RWPE1 (cell line): ENCODE measurements at regions not wholly inside any gene's neighbourhood (a gene's known extent, or its start where the extent isn't known, plus 50 kb on each side); places are given as distances from the start of the nearest gene placed in this dataset.

ENCODE experiments used
- CTCF ChIA-PET: fragments of 350-600 bp; sonication (Branson Sonifier 250); formaldehyde crosslinking; extraction: SDS; loops from one replicate; lab custom pipeline; 2021; lab: Yijun Ruan, JAX
- POLR2A ChIA-PET: fragments of 400-600 bp; formaldehyde crosslinking; extraction: SDS; loops from one replicate; lab custom pipeline; 2020; ENCODE audit warnings: antibody characterized with exemption; ENCODE audit not compliant: low non-redundant PET; lab: Yijun Ruan, JAX
- DNase-seq: peaks from one replicate; pipeline ENCODE4 v3.0.0; 2012; ENCODE audit warnings: low spot score
- H3K27ac ChIP-seq: fragments of 450-650 bp; 2 replicates; pipeline ENCODE4 v1.5.1; 2017
- TF ChIP-seq, protein P1 (sequence below): fragments of 450-650 bp; conservative IDR thresholded peaks from 2 replicates; pipeline ENCODE4 v1.5.1; 2017; ENCODE audit warnings: low read depth, mild to moderate bottlenecking

DNA sequence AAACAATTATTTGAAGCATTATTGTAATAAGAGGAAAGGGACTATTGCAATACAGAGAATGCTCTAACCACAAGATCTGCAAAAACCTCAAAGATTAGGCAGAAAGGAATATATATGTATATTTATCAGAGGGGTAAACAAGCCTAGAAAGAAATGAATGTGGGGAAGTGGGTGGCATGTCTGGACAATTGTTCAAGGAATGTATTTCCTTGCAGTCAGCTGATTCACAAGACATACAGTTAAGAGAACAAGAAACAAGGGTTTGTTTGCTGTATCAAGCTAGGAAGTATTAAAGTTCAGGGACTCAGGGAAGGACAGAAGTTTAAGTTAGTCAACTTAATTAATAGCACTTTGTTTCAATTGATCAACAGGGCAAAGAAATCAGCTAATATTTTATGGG is 514.7 kb downstream of the CENPC start:
- ChIA-PET CTCF (no interaction called here), POLR2A (no interaction called here)
- TF ChIP-seq, protein P1, sequence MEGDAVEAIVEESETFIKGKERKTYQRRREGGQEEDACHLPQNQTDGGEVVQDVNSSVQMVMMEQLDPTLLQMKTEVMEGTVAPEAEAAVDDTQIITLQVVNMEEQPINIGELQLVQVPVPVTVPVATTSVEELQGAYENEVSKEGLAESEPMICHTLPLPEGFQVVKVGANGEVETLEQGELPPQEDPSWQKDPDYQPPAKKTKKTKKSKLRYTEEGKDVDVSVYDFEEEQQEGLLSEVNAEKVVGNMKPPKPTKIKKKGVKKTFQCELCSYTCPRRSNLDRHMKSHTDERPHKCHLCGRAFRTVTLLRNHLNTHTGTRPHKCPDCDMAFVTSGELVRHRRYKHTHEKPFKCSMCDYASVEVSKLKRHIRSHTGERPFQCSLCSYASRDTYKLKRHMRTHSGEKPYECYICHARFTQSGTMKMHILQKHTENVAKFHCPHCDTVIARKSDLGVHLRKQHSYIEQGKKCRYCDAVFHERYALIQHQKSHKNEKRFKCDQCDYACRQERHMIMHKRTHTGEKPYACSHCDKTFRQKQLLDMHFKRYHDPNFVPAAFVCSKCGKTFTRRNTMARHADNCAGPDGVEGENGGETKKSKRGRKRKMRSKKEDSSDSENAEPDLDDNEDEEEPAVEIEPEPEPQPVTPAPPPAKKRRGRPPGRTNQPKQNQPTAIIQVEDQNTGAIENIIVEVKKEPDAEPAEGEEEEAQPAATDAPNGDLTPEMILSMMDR: no peak
- no peak overlapping the region for H3K27ac ChIP-seq
- no peak for DNase-seq

DNA sequence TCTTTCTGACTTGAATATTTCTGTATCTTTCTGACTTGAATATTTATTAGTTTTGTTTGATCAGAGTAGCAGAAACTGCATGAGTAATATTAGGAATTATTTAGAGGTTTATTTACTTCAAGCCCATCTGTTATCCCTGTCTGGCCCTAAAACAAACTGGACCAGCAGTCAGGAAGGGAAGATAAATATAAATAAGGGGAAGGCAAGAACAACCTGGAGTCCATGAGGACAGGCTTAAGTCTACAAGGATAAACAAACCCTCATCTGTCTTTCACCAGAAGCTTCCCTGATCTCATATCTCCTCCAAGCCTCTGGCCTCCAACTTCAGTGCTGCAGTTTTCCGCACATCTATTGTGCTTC is 524.9 kb downstream of the CENPC start:
- ChIA-PET CTCF (no interaction called here), POLR2A (no interaction called here)
- H3K27ac ChIP-seq: no peak overlapping the region
- TF ChIP-seq, protein P1: no peak
- DNase-seq: no peak

DNA sequence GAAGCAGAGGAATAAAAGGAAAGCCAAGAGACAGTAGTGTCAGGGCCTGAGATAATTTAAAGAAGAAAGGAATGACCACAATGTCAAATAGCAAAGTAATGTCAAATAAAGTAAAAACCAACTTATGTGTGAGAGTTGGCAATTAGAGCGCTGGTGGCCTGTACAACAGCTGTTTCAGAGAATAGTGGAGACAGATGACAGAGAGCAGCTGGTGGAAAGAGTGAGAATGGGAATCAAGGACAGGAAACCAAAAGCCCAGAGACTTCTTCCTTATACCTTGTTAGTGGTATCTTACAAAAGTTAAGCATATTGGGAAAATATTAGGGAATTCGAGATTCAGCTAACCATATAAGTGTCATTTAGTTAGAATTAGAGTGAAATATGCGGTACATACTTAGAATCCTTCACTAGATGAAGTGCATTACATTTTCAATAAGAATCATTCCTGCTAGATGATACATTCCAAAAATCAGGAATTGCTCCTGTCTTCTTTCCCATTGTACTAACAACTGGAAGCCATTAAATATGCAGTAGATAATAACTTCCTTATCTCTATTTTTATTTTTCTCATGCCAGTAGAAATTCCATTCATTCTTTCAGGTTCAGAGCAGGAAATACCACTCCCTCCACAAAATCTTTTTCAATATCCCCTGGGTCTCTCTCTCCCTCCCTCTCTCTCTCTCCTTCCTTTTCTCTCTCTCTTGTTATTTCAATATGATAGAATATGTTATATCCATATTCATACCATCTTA is 525.4 kb downstream of the CENPC start:
- no peak for DNase-seq
- POLR2A ChIA-PET: no interaction called here
- TF ChIP-seq, protein P1: no peak
- CTCF ChIA-PET: interaction anchor here (0.7 kb wide), 1 partner anchor 1767 kb away, joined by 6 read pairs; no protein-coding TSS in a partner anchor
- H3K27ac ChIP-seq: no peak overlapping the region

DNA sequence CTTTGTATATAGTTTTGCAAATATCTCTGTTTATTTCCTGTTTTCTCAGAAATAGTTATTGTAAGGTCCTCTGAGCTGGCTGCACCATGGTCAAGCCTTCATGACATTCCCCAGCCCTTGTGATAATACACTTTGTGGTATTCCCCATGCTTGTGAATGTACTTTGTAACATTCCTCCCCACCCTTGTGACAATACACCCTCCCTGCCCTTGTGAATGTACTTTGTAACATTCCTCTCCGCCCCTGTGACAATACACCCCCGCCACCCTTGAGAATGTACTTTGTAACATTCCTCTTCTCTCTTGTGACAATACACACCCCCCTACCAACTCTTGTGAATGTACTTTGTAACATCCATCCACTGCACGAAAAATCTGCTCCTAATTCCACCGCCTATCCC is 530.7 kb downstream of the CENPC start:
- TF ChIP-seq, protein P1: no peak
- ChIA-PET POLR2A (no interaction called here), CTCF (no interaction called here)
- DNase-seq: no peak
- no peak overlapping the region for H3K27ac ChIP-seq

DNA sequence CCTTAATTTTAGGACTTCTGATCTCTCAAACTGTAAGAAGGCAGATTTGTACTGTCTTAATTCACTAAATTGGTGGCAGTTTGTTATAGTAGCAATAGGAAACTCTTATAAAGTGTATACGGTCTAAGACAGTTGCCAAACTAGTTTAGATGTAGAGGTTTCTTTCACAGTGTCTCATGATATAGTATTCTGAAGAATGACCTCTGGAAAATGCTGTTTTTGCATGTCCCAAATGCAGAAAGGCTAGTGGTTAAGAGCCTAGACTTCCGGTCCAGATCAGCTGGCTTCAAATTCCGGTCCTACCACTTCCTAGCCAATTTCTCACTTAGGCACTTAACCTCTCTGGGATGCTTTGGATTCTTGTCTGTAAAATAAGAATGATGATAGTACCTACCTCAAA is 538.5 kb downstream of the CENPC start:
- H3K27ac ChIP-seq: no peak overlapping the region

DNA sequence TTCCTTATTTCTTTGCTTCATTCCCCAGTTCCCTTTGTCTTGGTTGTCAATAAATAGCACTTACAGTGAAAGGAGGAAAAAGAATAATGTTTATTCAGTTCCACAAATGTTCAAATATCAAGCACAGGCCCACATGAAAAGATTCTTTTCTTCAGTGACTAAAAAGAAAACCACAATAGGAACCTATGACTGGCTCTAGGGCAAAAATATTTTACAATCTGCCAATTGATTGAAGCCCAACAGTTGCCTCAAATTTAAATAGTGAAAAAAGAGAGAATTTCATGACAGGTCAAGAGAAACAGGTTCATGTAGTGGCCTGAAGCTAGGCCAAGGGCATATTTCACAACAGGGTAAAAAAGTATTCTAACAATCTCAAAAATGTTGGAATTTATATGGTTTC is 553.8 kb downstream of the CENPC start:
- no peak for DNase-seq
- POLR2A ChIA-PET: no interaction called here
- TF ChIP-seq, protein P1: no peak
- H3K27ac ChIP-seq: no peak overlapping the region
- CTCF ChIA-PET: no interaction called here

More for the DNA sequence above, 538.5 kb downstream of the CENPC start:
- DNase-seq: no peak
- ChIA-PET POLR2A (no interaction called here), CTCF (interaction anchor here (0.5 kb wide), 1 partner anchor 26 kb away, joined by 4 read pairs; no protein-coding TSS in a partner anchor)
- TF ChIP-seq, protein P1: no peak
